ENCODE measurements at regions not wholly inside any gene's neighbourhood (a gene's known extent, or its start where the extent isn't known, plus 50 kb on each side); places are given as distances from the start of the nearest gene placed in this dataset.

DNA sequence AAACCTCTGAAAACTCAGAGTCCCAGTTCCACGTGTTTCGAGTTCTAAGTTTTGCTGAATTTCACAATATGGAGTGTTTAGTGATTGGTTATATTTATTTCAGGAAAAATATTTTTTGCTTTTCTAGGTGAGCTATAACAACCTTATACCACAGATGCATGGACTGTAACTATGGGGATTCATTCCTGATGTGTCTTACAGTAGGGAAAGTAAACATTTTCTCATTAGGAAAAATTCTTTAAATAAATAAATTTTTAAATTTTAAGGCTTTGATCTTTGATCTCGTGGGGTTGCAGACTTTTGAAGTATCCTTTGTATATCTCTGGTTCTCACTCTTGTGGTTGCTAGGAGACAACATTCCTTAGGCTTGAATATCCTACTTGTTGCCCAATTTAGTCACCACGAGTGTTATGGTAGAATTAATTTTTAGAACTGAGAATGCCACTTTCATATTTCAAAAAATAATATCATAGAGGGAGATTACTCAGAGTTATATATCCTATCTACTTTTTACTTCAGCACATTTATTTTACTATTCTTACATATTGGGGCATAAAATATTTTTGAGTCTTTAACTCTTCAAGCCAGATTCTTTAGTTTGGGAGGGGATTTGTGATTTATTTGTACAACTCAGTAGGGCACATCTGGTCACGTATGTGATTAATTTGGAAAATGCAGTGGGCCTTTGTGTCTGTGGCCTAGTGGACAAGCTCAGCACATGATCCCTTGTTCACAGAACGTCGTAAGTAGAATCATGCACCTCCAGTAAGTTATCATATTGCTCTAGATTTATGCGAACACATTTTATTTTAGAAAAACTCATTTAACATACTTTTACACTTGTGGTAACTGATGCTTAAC lies 224.0 kb downstream of the TTC6 start:
- TF ChIP-seq EZH2phosphoT487 (conservative IDR thresholded peaks at IDR 0.05; ENCODE audit: low read length) = no peak
- TF ChIP-seq, protein P1, sequence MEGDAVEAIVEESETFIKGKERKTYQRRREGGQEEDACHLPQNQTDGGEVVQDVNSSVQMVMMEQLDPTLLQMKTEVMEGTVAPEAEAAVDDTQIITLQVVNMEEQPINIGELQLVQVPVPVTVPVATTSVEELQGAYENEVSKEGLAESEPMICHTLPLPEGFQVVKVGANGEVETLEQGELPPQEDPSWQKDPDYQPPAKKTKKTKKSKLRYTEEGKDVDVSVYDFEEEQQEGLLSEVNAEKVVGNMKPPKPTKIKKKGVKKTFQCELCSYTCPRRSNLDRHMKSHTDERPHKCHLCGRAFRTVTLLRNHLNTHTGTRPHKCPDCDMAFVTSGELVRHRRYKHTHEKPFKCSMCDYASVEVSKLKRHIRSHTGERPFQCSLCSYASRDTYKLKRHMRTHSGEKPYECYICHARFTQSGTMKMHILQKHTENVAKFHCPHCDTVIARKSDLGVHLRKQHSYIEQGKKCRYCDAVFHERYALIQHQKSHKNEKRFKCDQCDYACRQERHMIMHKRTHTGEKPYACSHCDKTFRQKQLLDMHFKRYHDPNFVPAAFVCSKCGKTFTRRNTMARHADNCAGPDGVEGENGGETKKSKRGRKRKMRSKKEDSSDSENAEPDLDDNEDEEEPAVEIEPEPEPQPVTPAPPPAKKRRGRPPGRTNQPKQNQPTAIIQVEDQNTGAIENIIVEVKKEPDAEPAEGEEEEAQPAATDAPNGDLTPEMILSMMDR (IDR thresholded peaks at IDR 0.05; ENCODE audit: insufficient read depth, low read length, poor library complexity, severe bottlenecking) = no peak
